OCI-LY7 (cell line): ENCODE measurements at regions not wholly inside any gene's neighbourhood (a gene's known extent, or its start where the extent isn't known, plus 50 kb on each side); places are given as distances from the start of the nearest gene placed in this dataset.

Experiments used
- BruUV-seq: library from RNA; stranded (reverse); fragments of 400-500 nt; replicated peaks from 2 replicates; lab custom pipeline; 2021; lab: Mats Ljungman, UMichigan
- CTCF ChIA-PET: fragments of 300-600 bp; sonication (Branson Sonifier 250); formaldehyde crosslinking; loops from one replicate; lab custom pipeline; 2022; ENCODE audit warnings: antibody characterized with exemption; ENCODE audit not compliant: unreplicated experiment; lab: Charles Lee
- POLR2A ChIA-PET: fragments of 300-600 bp; sonication (Branson Sonifier 250); formaldehyde crosslinking; loops from one replicate; lab custom pipeline; 2022; ENCODE audit warnings: antibody characterized with exemption; lab: Charles Lee
- DNase-seq: peaks from one replicate; pipeline ENCODE4 v3.0.0-alpha.2; 2015; ENCODE audit warnings: low spot score
- H2AFZ ChIP-seq: fragments of 200-600 bp; sonication (generic), shearing (Covaris generic); 2 replicates; pipeline ENCODE4 v1.6.1; 2014; ENCODE audit warnings: mild to moderate bottlenecking, antibody characterized with exemption, low read length, moderate library complexity
- H3K27ac ChIP-seq: fragments of 200-600 bp; sonication (generic); 2 replicates; pipeline ENCODE4 v1.5.1; 2014; ENCODE audit warnings: mixed run types, low read depth, mild to moderate bottlenecking, moderate library complexity, low read length, inconsistent platforms; ENCODE audit not compliant: poor library complexity, severe bottlenecking
- H3K36me3 ChIP-seq: fragments of 200-600 bp; sonication (generic); 2 replicates; pipeline ENCODE4 v1.6.1; 2014; ENCODE audit warnings: mild to moderate bottlenecking, antibody characterized with exemption, low read length, moderate library complexity, mixed read lengths; ENCODE audit not compliant: insufficient read depth
- H3K4me1 ChIP-seq: fragments of 200-600 bp; sonication (generic); 2 replicates; pipeline ENCODE4 v1.5.1; 2014; ENCODE audit warnings: mild to moderate bottlenecking, low read length; ENCODE audit not compliant: insufficient read depth, poor library complexity, severe bottlenecking
- H3K4me2 ChIP-seq: fragments of 200-600 bp; sonication (generic); 2 replicates; pipeline ENCODE4 v1.6.1; 2014; ENCODE audit warnings: mild to moderate bottlenecking, low read length
- H3K4me3 ChIP-seq: fragments of 200-600 bp; sonication (generic); 2 replicates; pipeline ENCODE4 v1.5.1; 2014; ENCODE audit warnings: mild to moderate bottlenecking, low read depth, low read length; ENCODE audit not compliant: poor library complexity, severe bottlenecking
- H3K79me2 ChIP-seq: fragments of 200-600 bp; sonication (generic); 2 replicates; pipeline ENCODE4 v1.6.1; 2016; ENCODE audit warnings: low read depth, mild to moderate bottlenecking, low read length, moderate library complexity, mixed read lengths; ENCODE audit not compliant: insufficient read depth
- H3K9me2 ChIP-seq: fragments of 200-600 bp; sonication (generic); 2 replicates; pipeline ENCODE4 v1.6.1; 2016; ENCODE audit warnings: mild to moderate bottlenecking, low read length, mixed read lengths; ENCODE audit not compliant: insufficient read depth
- H3K9me3 ChIP-seq: fragments of 200-600 bp; sonication (generic); 2 replicates; pipeline ENCODE4 v1.6.1; 2014; ENCODE audit warnings: mild to moderate bottlenecking, mixed run types, low read length, mixed read lengths
- H4K20me1 ChIP-seq: fragments of 200-600 bp; sonication (generic); 2 replicates; pipeline ENCODE4 v1.6.1; 2014; ENCODE audit warnings: mild to moderate bottlenecking, antibody characterized with exemption, low read length, moderate library complexity, mixed read lengths; ENCODE audit not compliant: insufficient read depth
- EZH2phosphoT487 ChIP-seq: fragments of 200-600 bp; sonication (generic); IDR thresholded peaks from 2 replicates; pipeline ENCODE4 v1.6.1; 2018; ENCODE audit warnings: low read depth, borderline replicate concordance, mild to moderate bottlenecking, mixed run types, antibody characterized with exemption, low read length, moderate library complexity, mixed read lengths
- intact Hi-C: fragments of 100-400 bp; cut with micrococcal nuclease; formaldehyde crosslinking; loops from one replicate; pipeline ENCODE4 v1.10.0; 2022; ENCODE audit not compliant: unreplicated experiment
- TF ChIP-seq, protein P1 (sequence below): fragments of 200-600 bp; sonication (generic); conservative IDR thresholded peaks from 2 replicates; pipeline ENCODE4 v1.5.1; 2014; ENCODE audit warnings: mild to moderate bottlenecking, antibody characterized with exemption, low read length, moderate library complexity, mixed read lengths

DNA sequence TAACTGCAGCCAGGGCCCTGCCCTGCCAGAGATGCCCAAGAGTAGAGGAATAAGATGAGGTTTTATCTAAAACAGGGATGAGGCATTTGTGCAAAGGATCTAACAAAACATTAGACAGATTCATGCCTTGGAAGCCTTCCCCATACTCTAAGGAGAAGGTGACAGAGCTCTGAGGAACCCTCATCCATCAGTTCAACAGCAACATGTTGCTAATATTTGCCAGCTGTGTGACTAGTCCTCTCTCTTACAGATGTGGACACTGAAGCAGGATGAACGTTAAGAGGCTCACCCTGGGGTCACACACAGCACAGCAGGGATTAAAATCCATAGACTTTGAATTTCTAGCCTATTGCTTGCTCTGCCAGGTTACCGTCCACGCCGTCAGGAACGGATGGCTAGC, 99.0 kb downstream of the ZBTB18 start:
- no peak overlapping the region for H3K4me2 ChIP-seq
- no peaks in the 10 kb centered on the region for H3K9me2 ChIP-seq
- H3K79me2 ChIP-seq, result no peaks in the 10 kb centered on the region
- intact Hi-C loops, result no loop called here
- H3K9me3 ChIP-seq, result no peaks in the 10 kb centered on the region
- H3K36me3 ChIP-seq, result no peaks in the 10 kb centered on the region
- H2AFZ ChIP-seq, result no peak overlapping the region
- no peak overlapping the region for H3K27ac ChIP-seq
- TF ChIP-seq EZH2phosphoT487, result no peak
- TF ChIP-seq, protein P1, sequence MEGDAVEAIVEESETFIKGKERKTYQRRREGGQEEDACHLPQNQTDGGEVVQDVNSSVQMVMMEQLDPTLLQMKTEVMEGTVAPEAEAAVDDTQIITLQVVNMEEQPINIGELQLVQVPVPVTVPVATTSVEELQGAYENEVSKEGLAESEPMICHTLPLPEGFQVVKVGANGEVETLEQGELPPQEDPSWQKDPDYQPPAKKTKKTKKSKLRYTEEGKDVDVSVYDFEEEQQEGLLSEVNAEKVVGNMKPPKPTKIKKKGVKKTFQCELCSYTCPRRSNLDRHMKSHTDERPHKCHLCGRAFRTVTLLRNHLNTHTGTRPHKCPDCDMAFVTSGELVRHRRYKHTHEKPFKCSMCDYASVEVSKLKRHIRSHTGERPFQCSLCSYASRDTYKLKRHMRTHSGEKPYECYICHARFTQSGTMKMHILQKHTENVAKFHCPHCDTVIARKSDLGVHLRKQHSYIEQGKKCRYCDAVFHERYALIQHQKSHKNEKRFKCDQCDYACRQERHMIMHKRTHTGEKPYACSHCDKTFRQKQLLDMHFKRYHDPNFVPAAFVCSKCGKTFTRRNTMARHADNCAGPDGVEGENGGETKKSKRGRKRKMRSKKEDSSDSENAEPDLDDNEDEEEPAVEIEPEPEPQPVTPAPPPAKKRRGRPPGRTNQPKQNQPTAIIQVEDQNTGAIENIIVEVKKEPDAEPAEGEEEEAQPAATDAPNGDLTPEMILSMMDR, result no peak
- no peaks in the 10 kb centered on the region for H4K20me1 ChIP-seq
- no TSS peak for BruUV-seq
- CTCF ChIA-PET, result no interaction called here
- POLR2A ChIA-PET, result no interaction called here
- H3K4me1 ChIP-seq, result no peaks in the 10 kb centered on the region
- no peak for DNase-seq
- H3K4me3 ChIP-seq, result no peak overlapping the region

DNA sequence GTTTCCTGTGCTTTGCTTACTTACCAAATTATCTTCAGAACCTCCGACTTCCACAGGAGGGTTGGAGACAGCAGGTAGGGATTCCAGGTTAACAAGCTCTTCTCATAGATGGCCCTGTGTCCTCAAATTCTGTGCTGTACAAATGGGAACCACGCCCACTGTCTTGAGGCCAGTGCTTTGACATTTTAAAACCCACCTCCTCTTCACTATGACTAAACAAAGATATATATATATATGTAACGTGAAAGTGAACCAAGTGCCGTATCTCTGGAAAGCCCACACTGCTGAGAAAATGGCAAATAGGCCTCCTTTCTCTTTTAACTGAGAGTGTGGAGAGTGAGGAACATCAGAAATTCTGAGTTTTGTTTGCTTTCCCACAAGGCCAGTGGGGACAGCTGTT, 99.6 kb downstream of the ZBTB18 start:
- no TSS peak for BruUV-seq
- H2AFZ ChIP-seq, result no peak overlapping the region
- CTCF ChIA-PET, result no interaction called here

DNA sequence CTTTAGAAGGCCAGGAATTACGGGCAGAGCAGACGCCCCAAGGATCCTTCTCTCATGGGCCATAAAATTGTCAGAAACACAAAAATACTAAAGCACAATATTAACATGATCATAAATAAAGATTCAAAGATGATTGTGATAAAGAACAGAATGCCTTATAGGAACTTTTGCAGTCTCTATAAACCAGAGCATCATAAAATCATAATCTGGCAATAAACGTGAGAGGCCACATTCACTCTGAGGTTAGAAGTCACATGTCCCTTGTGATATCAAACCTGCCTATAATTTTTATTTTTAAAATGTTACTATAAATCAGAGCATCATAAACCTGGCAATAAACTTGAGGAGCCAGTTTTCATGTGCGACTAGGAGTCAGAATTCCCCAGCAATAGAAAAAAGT, 100.5 kb downstream of the ZBTB18 start:
- Histone ChIP-seq H3K4me2 (no peak overlapping the region), H2AFZ (no peak overlapping the region), H3K4me3 (no peak overlapping the region), H3K9me3 (no peaks in the 10 kb centered on the region), H3K9me2 (no peaks in the 10 kb centered on the region), H3K79me2 (no peaks in the 10 kb centered on the region), H4K20me1 (no peaks in the 10 kb centered on the region), H3K36me3 (no peaks in the 10 kb centered on the region), H3K4me1 (no peaks in the 10 kb centered on the region), H3K27ac (no peak overlapping the region)
- BruUV-seq, result no TSS peak
- ChIA-PET CTCF (no interaction called here), POLR2A (interaction anchor here (0.7 kb wide), 1 partner anchor 17 kb away, joined by 3 read pairs; no protein-coding TSS in a partner anchor)
- no peak for TF ChIP-seq EZH2phosphoT487
- TF ChIP-seq, protein P1, result no peak
- DNase-seq, result no peak
- intact Hi-C loops, result no loop called here

More for the DNA sequence above, 99.6 kb downstream of the ZBTB18 start:
- Histone ChIP-seq H3K36me3 (no peaks in the 10 kb centered on the region), H4K20me1 (no peaks in the 10 kb centered on the region), H3K79me2 (no peaks in the 10 kb centered on the region), H3K27ac (no peak overlapping the region), H3K9me2 (no peaks in the 10 kb centered on the region), H3K9me3 (no peaks in the 10 kb centered on the region), H3K4me3 (no peak overlapping the region), H3K4me2 (no peak overlapping the region), H3K4me1 (no peaks in the 10 kb centered on the region)
- POLR2A ChIA-PET, result no interaction called here
- intact Hi-C loops, result no loop called here
- TF ChIP-seq, protein P1, result no peak
- no peak for TF ChIP-seq EZH2phosphoT487
- DNase-seq, result no peak
